GM13976 (cell line): ENCODE measurements at regions not wholly inside any gene's neighbourhood (a gene's known extent, or its start where the extent isn't known, plus 50 kb on each side); places are given as distances from the start of the nearest gene placed in this dataset.

Experiments used
- DNase-seq: peaks from one replicate; pipeline ENCODE4 v3.0.0; 2012; ENCODE audit warnings: low spot score
- in situ Hi-C: fragments of 300-500 bp; cut with MboI; formaldehyde crosslinking; loops from one replicate; pipeline ENCODE4 v1.12.0; 2022; ENCODE audit warnings: low sequenced_read_pairs, mixed read lengths, inconsistent platforms; ENCODE audit not compliant: unreplicated experiment
- TF ChIP-seq, protein P1 (sequence below): IDR thresholded peaks from 2 replicates; pipeline ENCODE4 v1.5.1; 2012; ENCODE audit warnings: borderline replicate concordance, mild to moderate bottlenecking; ENCODE audit not compliant: insufficient read depth; ENCODE audit errors: extremely low read depth, missing control alignments, control extremely low read depth

DNA sequence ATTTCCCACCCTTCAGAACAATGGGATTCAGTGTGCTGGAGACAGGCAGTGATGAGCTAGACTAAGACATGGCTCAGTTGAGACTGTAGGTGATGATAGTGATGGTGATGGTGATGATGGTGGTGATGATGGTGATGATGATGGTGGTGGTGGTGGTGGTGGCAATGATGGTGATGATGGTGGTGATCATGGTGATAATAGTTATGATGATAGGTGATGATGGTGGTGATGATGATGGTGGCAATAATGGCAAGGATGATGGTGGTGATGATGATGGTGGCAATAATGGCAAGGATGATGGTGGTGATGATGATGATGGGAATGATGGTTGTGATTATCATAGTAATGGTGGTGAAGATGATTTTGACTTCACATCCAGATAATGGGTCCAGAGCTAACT is 176.7 kb downstream of the NXNL2 start:
- DNase-seq, result no peak
- in situ Hi-C loops, result no loop called here
- TF ChIP-seq, protein P1, sequence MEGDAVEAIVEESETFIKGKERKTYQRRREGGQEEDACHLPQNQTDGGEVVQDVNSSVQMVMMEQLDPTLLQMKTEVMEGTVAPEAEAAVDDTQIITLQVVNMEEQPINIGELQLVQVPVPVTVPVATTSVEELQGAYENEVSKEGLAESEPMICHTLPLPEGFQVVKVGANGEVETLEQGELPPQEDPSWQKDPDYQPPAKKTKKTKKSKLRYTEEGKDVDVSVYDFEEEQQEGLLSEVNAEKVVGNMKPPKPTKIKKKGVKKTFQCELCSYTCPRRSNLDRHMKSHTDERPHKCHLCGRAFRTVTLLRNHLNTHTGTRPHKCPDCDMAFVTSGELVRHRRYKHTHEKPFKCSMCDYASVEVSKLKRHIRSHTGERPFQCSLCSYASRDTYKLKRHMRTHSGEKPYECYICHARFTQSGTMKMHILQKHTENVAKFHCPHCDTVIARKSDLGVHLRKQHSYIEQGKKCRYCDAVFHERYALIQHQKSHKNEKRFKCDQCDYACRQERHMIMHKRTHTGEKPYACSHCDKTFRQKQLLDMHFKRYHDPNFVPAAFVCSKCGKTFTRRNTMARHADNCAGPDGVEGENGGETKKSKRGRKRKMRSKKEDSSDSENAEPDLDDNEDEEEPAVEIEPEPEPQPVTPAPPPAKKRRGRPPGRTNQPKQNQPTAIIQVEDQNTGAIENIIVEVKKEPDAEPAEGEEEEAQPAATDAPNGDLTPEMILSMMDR, result no peak

DNA sequence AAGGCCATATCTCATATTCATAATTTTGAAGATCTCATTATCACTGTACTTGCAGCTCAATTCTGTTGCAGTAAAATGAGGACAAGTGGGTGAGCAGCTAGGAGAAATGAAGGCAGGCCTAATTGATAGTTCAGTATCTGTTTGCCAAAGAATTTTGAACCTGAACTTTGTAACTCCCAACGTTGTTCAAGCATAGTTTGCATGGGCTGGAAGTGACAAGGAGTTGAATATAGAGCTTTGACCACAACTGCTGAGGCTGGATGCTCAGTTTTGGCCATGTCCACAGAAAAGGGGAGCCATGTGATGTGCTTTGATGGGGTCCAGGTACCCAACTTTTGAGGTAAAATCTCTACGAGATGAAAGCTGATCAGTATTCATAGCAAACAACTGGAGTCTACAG is 177.5 kb downstream of the NXNL2 start:
- in situ Hi-C loops, result no loop called here
- TF ChIP-seq, protein P1, result no peak

DNA sequence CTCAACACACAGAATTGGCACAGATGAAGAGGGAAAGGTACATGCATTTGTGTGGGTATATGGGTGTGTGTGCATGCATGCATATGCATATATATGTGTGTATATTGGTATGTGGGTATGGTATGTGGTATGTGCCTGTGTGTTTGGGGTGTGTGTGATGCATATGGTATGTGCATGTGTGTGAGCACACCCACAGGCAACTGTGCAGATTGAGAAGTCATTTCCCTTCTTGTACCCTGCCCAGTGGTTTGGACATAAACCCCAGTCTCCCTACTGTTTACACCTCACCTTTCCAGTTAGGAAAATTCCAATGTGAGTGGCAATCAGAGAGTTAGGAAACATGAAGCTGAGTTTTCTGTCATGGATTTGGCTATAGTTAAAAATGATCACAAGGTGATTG is 178.0 kb downstream of the NXNL2 start:
- in situ Hi-C loops, result no loop called here
- TF ChIP-seq, protein P1, result no peak
- DNase-seq, result no peak

More for the DNA sequence above, 177.5 kb downstream of the NXNL2 start:
- no peak for DNase-seq

DNA sequence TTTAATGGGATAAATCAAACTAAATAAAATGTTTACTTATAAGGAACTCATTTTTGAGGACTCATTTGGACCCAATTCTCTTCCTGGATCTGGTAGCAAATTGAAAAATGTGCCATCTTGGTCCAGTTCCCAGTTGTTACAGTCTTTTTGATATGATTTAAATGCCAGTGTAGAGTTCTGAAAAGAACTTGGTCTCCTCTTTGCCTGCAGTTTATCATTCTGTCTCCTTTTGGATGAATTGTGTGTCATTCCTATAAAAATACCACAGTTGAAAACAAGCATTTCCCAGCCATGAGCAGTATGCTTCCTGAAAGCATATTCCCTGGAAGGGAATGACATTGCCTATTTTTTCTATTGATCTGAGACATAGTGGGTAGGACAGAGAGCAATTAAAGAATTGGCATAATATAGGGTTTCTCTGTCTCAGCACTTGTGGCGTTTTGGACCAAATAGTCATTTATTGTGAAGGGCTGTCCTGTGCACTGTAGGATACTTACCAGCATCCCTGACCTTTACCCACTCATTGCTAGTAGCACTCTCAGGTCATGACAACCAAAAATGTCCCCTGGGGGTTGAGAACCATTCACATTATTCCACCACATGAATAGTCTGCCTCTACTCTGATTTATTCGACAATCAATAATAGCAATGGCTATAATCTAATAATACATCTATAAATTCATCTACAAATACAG is 181.8 kb downstream of the NXNL2 start:
- in situ Hi-C loops, result no loop called here
- no peak for DNase-seq
- TF ChIP-seq, protein P1, result no peak

DNA sequence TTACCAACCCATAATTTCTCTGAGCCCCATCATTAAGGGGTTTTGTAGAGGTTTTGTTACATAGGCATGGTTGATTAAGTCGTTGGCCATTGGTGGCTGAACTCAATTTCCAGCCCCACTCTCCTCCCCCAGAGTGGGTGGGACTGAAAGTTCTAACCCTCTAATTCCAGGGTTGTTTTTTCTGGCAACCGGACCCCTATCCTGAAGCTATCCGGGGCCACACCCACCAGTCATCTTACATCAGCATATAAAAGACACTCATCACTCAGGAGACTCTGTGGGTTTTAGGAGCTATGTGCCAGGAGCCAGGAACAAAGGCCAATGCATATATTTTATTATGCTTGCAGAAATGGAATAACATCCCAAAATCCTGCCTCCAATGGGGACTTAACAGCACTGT is 186.0 kb downstream of the NXNL2 start:
- TF ChIP-seq, protein P1, result no peak
- DNase-seq, result no peak
- in situ Hi-C loops, result no loop called here

DNA sequence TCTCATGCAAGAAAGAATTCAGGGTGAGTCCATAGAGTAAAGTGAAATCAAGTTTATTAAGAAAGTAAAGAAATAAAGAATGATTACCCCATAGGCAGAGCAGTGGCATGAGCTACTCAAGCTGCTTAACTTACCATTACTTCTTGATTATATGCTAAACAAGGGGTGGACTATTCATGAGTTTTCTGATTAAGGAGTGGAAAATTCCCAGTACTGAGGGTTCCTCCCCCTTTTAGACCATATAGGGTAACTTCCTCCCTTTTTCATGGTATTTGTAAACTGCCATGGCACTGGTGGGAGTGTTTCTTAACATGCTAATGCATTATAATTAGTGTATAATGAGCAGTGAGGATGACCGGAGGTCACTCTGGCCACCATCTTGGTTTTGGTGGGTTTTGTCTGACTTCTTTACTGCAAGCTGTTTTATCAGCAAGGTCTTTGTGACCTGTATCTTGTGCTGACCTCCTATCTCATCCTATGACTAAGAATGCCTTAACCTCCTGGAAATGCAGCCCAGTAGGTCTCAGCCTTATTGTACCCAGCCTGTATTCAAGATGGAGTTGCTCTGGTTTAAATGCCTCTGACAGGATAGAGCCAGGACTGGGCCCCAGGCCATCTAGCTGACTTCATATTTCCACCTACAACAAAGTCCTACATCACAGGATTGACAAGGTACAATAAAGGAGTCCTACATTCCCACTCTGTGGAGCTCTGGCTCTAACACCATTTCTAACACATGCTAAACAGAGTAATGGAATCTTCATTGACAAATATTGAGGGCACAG is 186.7 kb downstream of the NXNL2 start:
- in situ Hi-C loops, result no loop called here
- no peak for DNase-seq
- TF ChIP-seq, protein P1, result no peak

DNA sequence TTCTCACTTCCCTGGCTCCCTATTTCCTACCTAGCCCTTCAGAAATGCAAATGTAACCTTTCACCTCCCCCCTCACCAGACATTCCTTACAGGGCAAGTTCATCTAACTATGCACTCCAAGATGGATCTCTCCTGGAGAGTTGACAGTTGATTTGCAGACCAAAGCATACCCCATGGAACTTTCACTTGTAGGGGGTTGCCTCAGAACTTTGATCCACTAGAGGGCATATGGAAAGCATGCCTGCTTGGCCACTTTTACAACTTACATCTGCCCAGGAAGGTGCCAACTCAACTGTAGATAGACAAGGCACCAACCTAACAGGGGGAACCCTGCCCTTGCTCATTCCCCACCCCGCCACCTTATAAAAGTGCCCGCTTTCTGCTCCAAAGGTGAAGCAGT is 187.8 kb downstream of the NXNL2 start:
- in situ Hi-C loops, result no loop called here
- DNase-seq, result no peak
- TF ChIP-seq, protein P1, result no peak
